HEK293 (cell line): ENCODE measurements at regions not wholly inside any gene's neighbourhood (a gene's known extent, or its start where the extent isn't known, plus 50 kb on each side); places are given as distances from the start of the nearest gene placed in this dataset.

Experiments
- CTCF ChIA-PET: fragments of 350-600 bp; formaldehyde crosslinking; extraction: SDS; loops from one replicate; lab custom pipeline; 2021; ENCODE audit warnings: antibody characterized with exemption; lab: Yijun Ruan, JAX
- POLR2A ChIA-PET: fragments of 300-600 bp; formaldehyde crosslinking; extraction: SDS; loops from one replicate; lab custom pipeline; 2020; ENCODE audit warnings: antibody characterized with exemption, inconsistent platforms; lab: Yijun Ruan, JAX
- H3K27ac ChIP-seq: fragments of 200-500 bp; sonication (Bioruptor generic); 2 replicates; pipeline ENCODE4 v1.5.1; 2014; ENCODE audit warnings: low read depth, low read length, control low read depth, inconsistent platforms; ENCODE audit errors: extremely low read depth
- H3K36me3 ChIP-seq, 2 experiments: fragments of 200-500 bp in 1 of 2; sonication (Bioruptor generic) in 1 of 2; 1 replicate in 1 of 2; 2 replicates in 1 of 2; pipeline ENCODE4 v1.5.1; 2014 to 2017; ENCODE audit warnings: inconsistent platforms in 2 of 2, low read length in 2 of 2; ENCODE audit not compliant: control insufficient read depth in 2 of 2, insufficient read depth in 1 of 2
- H3K4me1 ChIP-seq: fragments of 200-500 bp; sonication (Bioruptor generic); 2 replicates; pipeline ENCODE4 v1.5.1; 2014; ENCODE audit warnings: mild to moderate bottlenecking, low read length, inconsistent platforms; ENCODE audit not compliant: control insufficient read depth, insufficient read depth
- H3K4me3 ChIP-seq: 2 replicates; pipeline ENCODE4 v1.5.1; 2011; ENCODE audit warnings: low read depth, mild to moderate bottlenecking, control low read depth, low read length, moderate library complexity
- H3K9me3 ChIP-seq: fragments of 200-500 bp; sonication (Bioruptor generic); 2 replicates; pipeline ENCODE4 v1.5.1; 2014; ENCODE audit warnings: low read depth, low read length, inconsistent platforms; ENCODE audit not compliant: control insufficient read depth, insufficient read depth
- KLF10 ChIP-seq: fragments of 450-650 bp; IDR thresholded peaks from 2 replicates; pipeline ENCODE4 v1.5.1; 2018; ENCODE audit warnings: missing biosample characterization, mild to moderate bottlenecking, missing genetic modification characterization
- KLF7 ChIP-seq: fragments of 450-650 bp; formaldehyde crosslinking; IDR thresholded peaks from 2 replicates; pipeline ENCODE4 v1.5.1; 2016; ENCODE audit warnings: missing biosample characterization, missing genetic modification characterization, borderline replicate concordance
- ZBTB48 ChIP-seq: fragments of 450-650 bp; formaldehyde crosslinking; IDR thresholded peaks from 2 replicates; pipeline ENCODE4 v1.5.1; 2016; ENCODE audit warnings: missing biosample characterization, missing genetic modification characterization
- ZNF138 ChIP-seq: fragments of 450-650 bp; formaldehyde crosslinking; IDR thresholded peaks from 2 replicates; pipeline ENCODE4 v1.5.1; 2016; ENCODE audit warnings: missing biosample characterization, missing genetic modification characterization, borderline replicate concordance
- ZNF146 ChIP-seq: fragments of 450-650 bp; formaldehyde crosslinking; IDR thresholded peaks from 2 replicates; pipeline ENCODE4 v1.5.1; 2016; ENCODE audit warnings: missing biosample characterization, missing genetic modification characterization
- ZNF148 ChIP-seq: fragments of 450-650 bp; formaldehyde crosslinking; IDR thresholded peaks from 2 replicates; pipeline ENCODE4 v1.5.0; 2017; ENCODE audit warnings: missing biosample characterization, missing genetic modification characterization, borderline replicate concordance
- ZNF174 ChIP-seq: fragments of 450-650 bp; formaldehyde crosslinking; IDR thresholded peaks from 2 replicates; pipeline ENCODE4 v1.5.0; 2017; ENCODE audit warnings: missing biosample characterization, mild to moderate bottlenecking, missing genetic modification characterization
- ZNF184 ChIP-seq: fragments of 450-650 bp; IDR thresholded peaks from 2 replicates; pipeline ENCODE4 v1.5.1; 2018; ENCODE audit warnings: missing biosample characterization, mild to moderate bottlenecking, missing genetic modification characterization
- ZNF211 ChIP-seq: fragments of 450-650 bp; formaldehyde crosslinking; IDR thresholded peaks from 2 replicates; pipeline ENCODE4 v1.5.1; 2016; ENCODE audit warnings: low read depth, missing biosample characterization, missing genetic modification characterization
- ZNF24 ChIP-seq: fragments of 450-650 bp; formaldehyde crosslinking; IDR thresholded peaks from 2 replicates; pipeline ENCODE4 v1.5.1; 2016; ENCODE audit warnings: missing biosample characterization, missing genetic modification characterization
- ZNF280D ChIP-seq: fragments of 450-650 bp; formaldehyde crosslinking; IDR thresholded peaks from 2 replicates; pipeline ENCODE4 v1.5.1; 2016; ENCODE audit warnings: missing biosample characterization, missing genetic modification characterization
- ZNF521 ChIP-seq: fragments of 450-650 bp; formaldehyde crosslinking; IDR thresholded peaks from 2 replicates; pipeline ENCODE4 v1.5.1; 2017; ENCODE audit warnings: missing biosample characterization, mild to moderate bottlenecking, missing genetic modification characterization
- ZNF571 ChIP-seq: fragments of 450-650 bp; formaldehyde crosslinking; IDR thresholded peaks from 2 replicates; pipeline ENCODE4 v1.5.0; 2017; ENCODE audit warnings: missing biosample characterization, missing genetic modification characterization
- ZNF596 ChIP-seq: fragments of 450-650 bp; IDR thresholded peaks from 2 replicates; pipeline ENCODE4 v1.5.0; 2018; ENCODE audit warnings: missing biosample characterization, mild to moderate bottlenecking, missing genetic modification characterization, moderate library complexity
- ZNF610 ChIP-seq: fragments of 450-650 bp; formaldehyde crosslinking; IDR thresholded peaks from 2 replicates; pipeline ENCODE4 v1.5.1; 2016; ENCODE audit warnings: missing biosample characterization, missing genetic modification characterization, borderline replicate concordance
- ZNF658 ChIP-seq: fragments of 450-650 bp; formaldehyde crosslinking; IDR thresholded peaks from 2 replicates; pipeline ENCODE4; 2016; ENCODE audit warnings: missing biosample characterization, missing genetic modification characterization
- ZNF776 ChIP-seq: fragments of 450-650 bp; formaldehyde crosslinking; IDR thresholded peaks from 2 replicates; pipeline ENCODE4 v1.5.0; 2017; ENCODE audit warnings: missing biosample characterization, missing genetic modification characterization, borderline replicate concordance
- ZNF843 ChIP-seq: fragments of 450-650 bp; formaldehyde crosslinking; IDR thresholded peaks from 2 replicates; pipeline ENCODE4 v1.5.1; 2016; ENCODE audit warnings: missing biosample characterization, missing genetic modification characterization
- ZSCAN18 ChIP-seq: fragments of 450-650 bp; formaldehyde crosslinking; IDR thresholded peaks from 2 replicates; pipeline ENCODE4 v1.5.1; 2016; ENCODE audit warnings: missing biosample characterization, missing genetic modification characterization

GRCh38 chr13:111648885-111649284 lies 328.4 kb downstream of the TEX29 start:
- TF ChIP-seq ZSCAN18 (tag by site-specific recombination) (no peak), ZBTB48 (tag by site-specific recombination) (no peak), ZNF184 (tag by site-specific recombination) (no peak)
- TF ChIP-seq, all 188 proteins: peak for 0
- ChIA-PET POLR2A (no interaction called here), CTCF (no interaction called here)
- H3K9me3 ChIP-seq, result no peaks in the 10 kb centered on the region
- H3K27ac ChIP-seq, result no peak overlapping the region
- no peaks in the 10 kb centered on the region for H3K36me3 ChIP-seq
- no peak overlapping the region for H3K4me3 ChIP-seq
- H3K4me1 ChIP-seq, result no peaks in the 10 kb centered on the region

- Histone ChIP-seq H3K4me3 (no peak overlapping the region), H3K4me1 (no peaks in the 10 kb centered on the region), H3K27ac (no peak overlapping the region), H3K9me3 (no peaks in the 10 kb centered on the region), H3K36me3 (no peaks in the 10 kb centered on the region)
- ChIA-PET CTCF (no interaction called here), POLR2A (no interaction called here)
- no peak for TF ChIP-seq ZNF776
- no peak for TF ChIP-seq ZNF174 (tag by site-specific recombination)
- no peak for TF ChIP-seq ZNF148
- no peak for TF ChIP-seq ZNF596 (tag by site-specific recombination)
- no peak for TF ChIP-seq ZNF610 (tag by site-specific recombination)
- no peak for TF ChIP-seq ZNF24 (tag by site-specific recombination)
- no peak for TF ChIP-seq KLF7 (tag by site-specific recombination)
- no peak for TF ChIP-seq KLF10 (tag by site-specific recombination)
These were observed 330.2 kb downstream of the TEX29 start for GRCh38 chr13:111650626-111651025.

- CTCF ChIA-PET, result no interaction called here
These were observed 332.2 kb downstream of the TEX29 start for GRCh38 chr13:111652676-111653075.

GRCh38 chr13:111654531-111654930 lies 334.1 kb downstream of the TEX29 start:
- H3K36me3 ChIP-seq, result no peaks in the 10 kb centered on the region
- ChIA-PET CTCF (no interaction called here), POLR2A (no interaction called here)
- no peak overlapping the region for H3K4me3 ChIP-seq
- H3K27ac ChIP-seq, result no peak overlapping the region
- H3K9me3 ChIP-seq, result no peaks in the 10 kb centered on the region
- no peaks in the 10 kb centered on the region for H3K4me1 ChIP-seq
- no peak for TF ChIP-seq ZNF280D
- no peak for TF ChIP-seq KLF10 (tag by site-specific recombination)
- TF ChIP-seq ZNF843 (tag by site-specific recombination), result no peak
- TF ChIP-seq ZNF138 (tag by site-specific recombination), result no peak
- no peak for TF ChIP-seq ZNF571 (tag by site-specific recombination)
- no peak for TF ChIP-seq ZNF521 (tag by site-specific recombination)
- no peak for TF ChIP-seq ZNF146
- no peak for TF ChIP-seq ZNF211 (tag by site-specific recombination)

More at GRCh38 chr13:111652676-111653075, 332.2 kb downstream of the TEX29 start:
- no peaks in the 10 kb centered on the region for H3K36me3 ChIP-seq
- no peak for TF ChIP-seq ZNF658 (tag by site-specific recombination)
- POLR2A ChIA-PET, result no interaction called here
- H3K4me1 ChIP-seq, result no peaks in the 10 kb centered on the region
- no peaks in the 10 kb centered on the region for H3K9me3 ChIP-seq
- H3K4me3 ChIP-seq, result no peak overlapping the region
- H3K27ac ChIP-seq, result no peak overlapping the region
